HCT116 (cell line): ENCODE measurements at regions not wholly inside any gene's neighbourhood (a gene's known extent, or its start where the extent isn't known, plus 50 kb on each side); places are given as distances from the start of the nearest gene placed in this dataset.

Experiments used
- ATAC-seq: fragments of 200-7000 bp; cut with Tn5 transposase; 2 replicates; pipeline ENCODE4 v1.9.1; 2020; ENCODE audit warnings: mild to moderate bottlenecking, moderate library complexity
- BruUV-seq: library from RNA; stranded (reverse); fragments of 400-500 nt; replicated peaks from 2 replicates; lab custom pipeline; 2021; lab: Mats Ljungman, UMichigan
- CTCF ChIA-PET: fragments of 300-600 bp; sonication (Branson Sonifier 250); formaldehyde crosslinking; loops from one replicate; lab custom pipeline; 2021; ENCODE audit warnings: antibody characterized with exemption; lab: Charles Lee
- POLR2A ChIA-PET: fragments of 300-600, 350-600 bp; sonication (Branson Sonifier 250); formaldehyde crosslinking; loops from one replicate; lab custom pipeline; 2021; ENCODE audit warnings: antibody characterized with exemption; lab: Charles Lee
- RAD21 ChIA-PET, 2 experiments: fragments of 300-600 bp; sonication (Branson Sonifier 250); formaldehyde crosslinking; loops; one replicate each; lab custom pipeline; 2023; ENCODE audit warnings: low total read pairs in 2 of 2; ENCODE audit not compliant: uncharacterized antibody in 2 of 2, unreplicated experiment in 2 of 2, low non-redundant PET in 1 of 2; lab: Charles Lee
- DNase-seq: peaks from one replicate; pipeline ENCODE4 v3.0.0-alpha.2; 2010; ENCODE audit warnings: low read depth, low spot score
- H2AFZ ChIP-seq: fragments of 200-600 bp; shearing (Covaris generic), sonication (generic); 2 replicates; pipeline ENCODE4 v1.6.1; 2017; ENCODE audit warnings: low read depth, mixed run types, mixed read lengths, antibody characterized with exemption, low read length; ENCODE audit not compliant: poor library complexity, severe bottlenecking
- H3K27ac ChIP-seq: 2 replicates; pipeline ENCODE4 v1.5.1; 2012; ENCODE audit warnings: low read depth, low read length
- H3K27me3 ChIP-seq: fragments of 200-600 bp; sonication (generic); 2 replicates; pipeline ENCODE4 v1.6.1; 2016; ENCODE audit warnings: mixed run types, low read length, mixed read lengths; ENCODE audit not compliant: insufficient read depth
- H3K36me3 ChIP-seq, 2 experiments: fragments of 200-500 bp in 1 of 2; fragments of 200-600 bp in 1 of 2; sonication (Bioruptor generic) in 1 of 2; sonication (generic) in 1 of 2; 2 replicates each; pipeline versions ENCODE4 v1.5.1 to v1.6.1; 2014 to 2016; ENCODE audit warnings: low read length in 2 of 2, inconsistent platforms in 1 of 2, mixed read lengths in 1 of 2, mixed run types in 1 of 2; ENCODE audit not compliant: insufficient read depth in 2 of 2, control insufficient read depth in 1 of 2
- H3K4me1 ChIP-seq, 2 experiments: fragments of 200-600 bp in 1 of 2; sonication (generic) in 1 of 2; 2 replicates each; pipeline versions ENCODE4 v1.5.1 to v1.6.1; 2012 to 2017; ENCODE audit warnings: low read length in 2 of 2, inconsistent platforms in 1 of 2, mild to moderate bottlenecking in 1 of 2, mixed read lengths in 1 of 2, mixed run types in 1 of 2, moderate library complexity in 1 of 2; ENCODE audit not compliant: insufficient read depth in 2 of 2, control insufficient read depth in 1 of 2
- H3K4me2 ChIP-seq: fragments of 200-600 bp; sonication (generic); 2 replicates; pipeline ENCODE4 v1.6.1; 2017; ENCODE audit warnings: mixed run types, low read length, mixed read lengths
- H3K4me3 ChIP-seq, 2 experiments: fragments of 200-600 bp in 1 of 2; sonication (generic) in 1 of 2; replicated peaks in 1 of 2; 2 replicates each; pipeline ENCODE4 v1.5.1; 2011 to 2016; ENCODE audit warnings: low read length in 2 of 2, control low read depth in 1 of 2, low read depth in 1 of 2, mild to moderate bottlenecking in 1 of 2, mixed read lengths in 1 of 2, mixed run types in 1 of 2
- H3K79me2 ChIP-seq: fragments of 200-600 bp; sonication (generic); 2 replicates; pipeline ENCODE4 v1.6.1; 2017; ENCODE audit warnings: mild to moderate bottlenecking, mixed run types, low read length, moderate library complexity, mixed read lengths; ENCODE audit not compliant: insufficient read depth
- H3K9ac ChIP-seq: fragments of 200-600 bp; sonication (generic); 2 replicates; pipeline ENCODE4 v1.6.1; 2016; ENCODE audit warnings: low read length, mixed read lengths
- H3K9me2 ChIP-seq: fragments of 200-600 bp; sonication (generic), shearing (Covaris generic); 2 replicates; pipeline ENCODE4 v1.6.1; 2017; ENCODE audit warnings: mixed run types, mild to moderate bottlenecking, moderate library complexity; ENCODE audit not compliant: insufficient read depth
- H3K9me3 ChIP-seq, 2 experiments: fragments of 200-500 bp in 1 of 2; fragments of 200-600 bp in 1 of 2; sonication (Bioruptor generic) in 1 of 2; sonication (generic) in 1 of 2; 2 replicates each; pipeline ENCODE4 v1.6.1; 2014 to 2017; ENCODE audit warnings: low read length in 2 of 2, mixed read lengths in 2 of 2, inconsistent platforms in 1 of 2, low read depth in 1 of 2, mild to moderate bottlenecking in 1 of 2, mixed run types in 1 of 2, moderate library complexity in 1 of 2; ENCODE audit not compliant: control insufficient read depth in 1 of 2, insufficient read depth in 1 of 2
- H4K20me1 ChIP-seq: fragments of 200-600 bp; sonication (generic), shearing (Covaris generic); 2 replicates; pipeline ENCODE4 v1.6.1; 2017; ENCODE audit warnings: mixed run types, mild to moderate bottlenecking, moderate library complexity; ENCODE audit not compliant: insufficient read depth
- CBX3 ChIP-seq: IDR thresholded peaks from 2 replicates; pipeline ENCODE4 v1.6.1; 2012; ENCODE audit warnings: low read depth
- CEBPB ChIP-seq: IDR thresholded peaks from 2 replicates; pipeline ENCODE4 v1.6.1; 2012; ENCODE audit warnings: low read depth
- ELF1 ChIP-seq: IDR thresholded peaks from 2 replicates; pipeline ENCODE4 v1.6.1; 2012; ENCODE audit warnings: low read depth, borderline replicate concordance
- EZH2 ChIP-seq: fragments of 200-600 bp; sonication (generic); IDR thresholded peaks from 2 replicates; pipeline ENCODE4 v1.6.1; 2017; ENCODE audit warnings: antibody characterized with exemption, mixed run types
- EZH2phosphoT487 ChIP-seq: fragments of 200-600 bp; IDR thresholded peaks from 2 replicates; pipeline ENCODE4 v1.6.1; 2018; ENCODE audit warnings: antibody characterized with exemption, borderline replicate concordance
- MAX ChIP-seq: IDR thresholded peaks from 2 replicates; pipeline ENCODE4 v1.6.1; 2012
- POLR2A ChIP-seq: IDR thresholded peaks from 2 replicates; pipeline ENCODE4 v1.7.0; 2011; ENCODE audit warnings: borderline replicate concordance; ENCODE audit not compliant: insufficient read depth, insufficient read length; ENCODE audit errors: extremely low read depth
- POLR2AphosphoS5 ChIP-seq: IDR thresholded peaks from 2 replicates; pipeline ENCODE4 v1.6.1; 2011; ENCODE audit warnings: mild to moderate bottlenecking, low read depth, low read length, moderate library complexity
- SIN3A ChIP-seq: IDR thresholded peaks from 2 replicates; pipeline ENCODE4 v1.6.1; 2012; ENCODE audit warnings: low read depth
- SP1 ChIP-seq: IDR thresholded peaks from 2 replicates; pipeline ENCODE4 v1.6.1; 2012; ENCODE audit warnings: low read depth
- SRF ChIP-seq: IDR thresholded peaks from 2 replicates; pipeline ENCODE4 v1.6.1; 2012; ENCODE audit warnings: low read depth
- ZBTB33 ChIP-seq: IDR thresholded peaks from 2 replicates; pipeline ENCODE4 v1.6.1; 2011; ENCODE audit warnings: mild to moderate bottlenecking, low read length, moderate library complexity; ENCODE audit not compliant: insufficient replicate concordance; ENCODE audit errors: extremely low read depth
- ZNF274 ChIP-seq: fragments of 200-500 bp; sonication (Bioruptor generic); IDR thresholded peaks from 2 replicates; pipeline ENCODE4 v1.6.1; 2014; ENCODE audit warnings: mild to moderate bottlenecking, low read depth, low read length, inconsistent platforms
- intact Hi-C: fragments of 100-400 bp; cut with micrococcal nuclease; formaldehyde crosslinking; loops from 2 replicates; pipeline ENCODE4 v1.10.0; 2022
- TF ChIP-seq, protein P1 (sequence below): IDR thresholded peaks from 2 replicates; pipeline ENCODE4 v1.6.1; 2012; ENCODE audit warnings: low read depth

GRCh38 chr17:56707312-56708219 is 114.1 kb downstream of the NOG start:
- Histone ChIP-seq H3K36me3 (no peaks in the 10 kb centered on the region), H2AFZ (no peak overlapping the region), H3K9me2 (peaks cover 2% of the 10 kb centered on the region; the same call in 1 of the 2 replicates), H3K9me3 (no peaks in the 10 kb centered on the region), H3K4me1 (no peaks in the 10 kb centered on the region), H4K20me1 (no peaks in the 10 kb centered on the region), H3K27me3 (no peaks in the 10 kb centered on the region), H3K9ac (no peak overlapping the region), H3K27ac (no peak overlapping the region)
- no TSS peak for BruUV-seq
- ChIA-PET POLR2A (interaction anchor here (1.2 kb wide), 1 partner anchor 8 kb away, joined by 4 read pairs; no protein-coding TSS in a partner anchor), RAD21 (no interaction called here), CTCF (interaction anchor here (3.9 kb wide), 1 partner anchor 9 kb away, joined by 20 read pairs; no protein-coding TSS in a partner anchor)
- TF ChIP-seq, protein P1, sequence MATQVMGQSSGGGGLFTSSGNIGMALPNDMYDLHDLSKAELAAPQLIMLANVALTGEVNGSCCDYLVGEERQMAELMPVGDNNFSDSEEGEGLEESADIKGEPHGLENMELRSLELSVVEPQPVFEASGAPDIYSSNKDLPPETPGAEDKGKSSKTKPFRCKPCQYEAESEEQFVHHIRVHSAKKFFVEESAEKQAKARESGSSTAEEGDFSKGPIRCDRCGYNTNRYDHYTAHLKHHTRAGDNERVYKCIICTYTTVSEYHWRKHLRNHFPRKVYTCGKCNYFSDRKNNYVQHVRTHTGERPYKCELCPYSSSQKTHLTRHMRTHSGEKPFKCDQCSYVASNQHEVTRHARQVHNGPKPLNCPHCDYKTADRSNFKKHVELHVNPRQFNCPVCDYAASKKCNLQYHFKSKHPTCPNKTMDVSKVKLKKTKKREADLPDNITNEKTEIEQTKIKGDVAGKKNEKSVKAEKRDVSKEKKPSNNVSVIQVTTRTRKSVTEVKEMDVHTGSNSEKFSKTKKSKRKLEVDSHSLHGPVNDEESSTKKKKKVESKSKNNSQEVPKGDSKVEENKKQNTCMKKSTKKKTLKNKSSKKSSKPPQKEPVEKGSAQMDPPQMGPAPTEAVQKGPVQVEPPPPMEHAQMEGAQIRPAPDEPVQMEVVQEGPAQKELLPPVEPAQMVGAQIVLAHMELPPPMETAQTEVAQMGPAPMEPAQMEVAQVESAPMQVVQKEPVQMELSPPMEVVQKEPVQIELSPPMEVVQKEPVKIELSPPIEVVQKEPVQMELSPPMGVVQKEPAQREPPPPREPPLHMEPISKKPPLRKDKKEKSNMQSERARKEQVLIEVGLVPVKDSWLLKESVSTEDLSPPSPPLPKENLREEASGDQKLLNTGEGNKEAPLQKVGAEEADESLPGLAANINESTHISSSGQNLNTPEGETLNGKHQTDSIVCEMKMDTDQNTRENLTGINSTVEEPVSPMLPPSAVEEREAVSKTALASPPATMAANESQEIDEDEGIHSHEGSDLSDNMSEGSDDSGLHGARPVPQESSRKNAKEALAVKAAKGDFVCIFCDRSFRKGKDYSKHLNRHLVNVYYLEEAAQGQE: no peak
- no peak for TF ChIP-seq POLR2AphosphoS5
- no peak for TF ChIP-seq SIN3A
- no peak for TF ChIP-seq CEBPB
- TF ChIP-seq EZH2phosphoT487: no peak
- no peak for TF ChIP-seq ZBTB33
- TF ChIP-seq POLR2A: no peak
- no peak for TF ChIP-seq CBX3
- no peak for TF ChIP-seq MAX
- TF ChIP-seq SRF: no peak
- no peak for TF ChIP-seq EZH2
- TF ChIP-seq ELF1: no peak
- TF ChIP-seq ZNF274: no peak
- TF ChIP-seq SP1: no peak
- TF ChIP-seq, all 23 proteins: peak for 0
- no peak for ATAC-seq
- H3K4me2 ChIP-seq: no peak overlapping the region
- no peak overlapping the region for H3K4me3 ChIP-seq
- no peak for DNase-seq
- H3K79me2 ChIP-seq: no peaks in the 10 kb centered on the region
- intact Hi-C loops: no loop called here
